T47D (cell line): ENCODE measurements at regions not wholly inside any gene's neighbourhood (a gene's known extent, or its start where the extent isn't known, plus 50 kb on each side); places are given as distances from the start of the nearest gene placed in this dataset.
A peak's percentile ranks its signal among the peaks of the same experiment; 100 is the strongest.
"Not testable (repeated sequence)": the region's sequence is repeated elsewhere in the genome, so short reads cannot be mapped to it uniquely, and the experiment has no call there.

Experiments
- DNase-seq, 2 experiments: peaks; one replicate each; pipeline versions ENCODE4 v3.0.0 to v3.0.0-alpha.2; 2011 to 2012; ENCODE audit warnings: low read depth in 1 of 2, low spot score in 1 of 2
- JUND ChIP-seq: IDR thresholded peaks from 2 replicates; pipeline ENCODE4 v1.6.1; 2012; ENCODE audit warnings: low read depth
- in situ Hi-C: cut with HindIII; loops from 2 replicates; pipeline ENCODE4 v1.10.0; 2016; ENCODE audit warnings: low sequenced_read_pairs, low pct_unique_long_range_greater_than_20kb

DNA sequence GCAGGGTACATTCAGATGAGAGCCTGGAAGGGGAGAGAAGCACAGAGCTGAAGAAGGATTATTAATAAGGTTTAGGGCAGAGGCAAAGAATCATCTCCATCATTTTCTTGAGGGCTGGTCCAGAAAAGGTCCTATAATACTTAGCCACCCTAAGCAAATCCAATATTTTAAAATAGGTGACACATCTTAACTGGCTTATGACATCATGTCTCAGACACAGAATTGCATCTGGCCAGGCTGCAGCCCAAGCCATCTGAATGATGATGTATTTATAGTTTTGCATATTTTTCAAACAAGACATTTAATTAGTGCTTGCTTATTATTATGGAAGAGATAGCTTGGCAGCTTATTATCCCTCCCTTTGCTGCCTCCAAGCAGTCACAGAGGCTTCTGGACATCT, 571.3 kb downstream of the SUCLG1 start:
- in situ Hi-C loops = no loop called here
- no peak for DNase-seq
- TF ChIP-seq JUND = no peak

DNA sequence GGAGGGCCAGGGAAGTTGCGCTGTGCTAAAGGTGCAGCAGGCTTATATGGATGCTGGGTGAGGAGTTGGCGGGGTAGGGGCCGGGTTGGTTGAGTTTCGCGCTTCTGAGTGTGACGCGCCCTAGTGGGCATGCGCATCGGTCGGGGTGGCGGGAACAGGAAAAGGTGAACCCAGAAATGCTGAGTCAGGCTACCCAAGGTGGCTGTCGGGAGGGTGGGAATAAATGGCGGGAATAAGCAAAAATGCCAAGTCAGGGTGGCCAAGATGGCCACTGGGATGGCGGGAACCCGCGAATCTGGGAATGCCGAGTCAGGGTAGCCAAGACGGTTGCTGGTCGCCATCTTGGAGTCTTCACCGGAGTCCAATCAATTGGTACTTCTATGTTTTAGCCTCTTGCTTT, 580.0 kb downstream of the SUCLG1 start:
- peak in 1 of 2 experiments; percentile 2 for DNase-seq
- in situ Hi-C loops = no loop called here
- TF ChIP-seq JUND = no peak

DNA sequence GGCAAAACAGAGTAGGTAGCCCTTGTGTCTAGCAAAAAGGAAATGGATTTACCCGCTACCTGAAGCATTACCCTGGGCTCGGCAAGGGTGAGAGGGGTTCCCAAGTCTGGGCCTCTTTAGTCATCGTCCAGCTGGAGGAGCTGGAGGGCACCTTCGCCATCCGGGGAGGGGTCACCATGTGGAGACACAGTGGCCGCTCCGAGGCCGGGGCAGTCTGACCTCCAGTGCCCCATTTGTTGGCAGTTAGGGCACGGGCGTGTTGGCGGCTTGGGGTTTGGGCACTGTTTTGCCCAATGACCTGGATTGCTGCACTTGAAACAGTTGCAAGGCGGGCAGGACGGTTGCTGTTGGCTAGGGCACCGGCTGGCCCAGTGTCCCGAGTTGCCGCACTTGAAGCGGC, 581.8 kb downstream of the SUCLG1 start:
- in situ Hi-C loops, DNase-seq: not testable (repeated sequence)

DNA sequence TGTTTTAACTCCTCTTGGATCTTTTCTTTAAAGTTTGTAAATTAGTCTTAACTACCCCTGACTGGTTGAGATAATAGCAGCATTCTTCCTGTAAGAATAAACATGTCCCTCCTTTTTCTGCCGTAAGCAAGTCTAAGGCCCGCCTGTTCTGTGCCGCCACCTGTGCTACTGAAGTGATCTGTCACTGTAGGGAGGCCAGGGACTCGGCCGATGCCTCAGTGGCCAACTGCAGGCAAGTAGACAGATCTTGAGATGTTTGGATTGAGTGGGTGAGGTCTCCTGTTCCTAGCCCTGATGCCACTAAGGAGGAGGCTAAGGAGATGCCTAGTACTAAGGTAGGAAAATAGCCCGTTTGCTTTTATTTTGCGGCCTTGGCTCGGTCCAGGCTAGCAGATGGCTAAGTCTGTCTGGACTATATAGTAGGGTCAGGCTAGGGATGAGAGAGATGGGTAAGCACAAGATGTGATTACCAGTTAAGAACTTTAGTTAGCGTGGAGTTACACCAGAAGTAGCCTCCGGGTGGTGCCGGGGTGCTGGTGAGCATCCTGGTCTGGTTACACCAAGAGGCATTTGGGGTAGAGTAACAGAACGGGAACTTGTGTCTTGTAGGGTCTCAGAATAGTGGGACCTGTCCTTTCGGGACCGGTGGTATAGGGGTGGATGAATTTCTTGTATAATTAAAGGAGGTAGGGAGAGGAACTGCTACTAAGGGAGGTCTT, 584.2 kb downstream of the SUCLG1 start:
- no peak for DNase-seq
- no peak for TF ChIP-seq JUND
- in situ Hi-C loops = no loop called here

DNA sequence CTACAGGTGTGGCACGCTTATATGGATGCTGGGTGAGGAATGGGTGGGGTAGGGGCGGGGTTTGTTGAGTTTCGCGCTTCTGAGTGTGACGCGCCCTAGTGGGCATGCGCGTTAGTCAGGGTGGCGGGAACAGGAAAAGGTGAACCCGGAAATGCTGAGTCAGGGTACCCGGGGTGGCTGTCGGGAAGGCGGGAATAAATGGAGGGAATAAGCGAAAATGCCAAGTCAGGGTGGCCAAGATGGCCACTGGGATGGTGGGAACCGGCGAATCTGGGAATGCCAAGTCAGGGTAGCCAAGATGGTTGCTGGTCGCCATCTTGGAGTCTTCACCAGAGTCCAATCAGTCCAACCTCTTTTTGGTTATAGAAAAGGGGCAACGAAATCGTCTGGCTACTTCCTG, 585.0 kb downstream of the SUCLG1 start:
- no peak for TF ChIP-seq JUND
- DNase-seq = no peak
- in situ Hi-C loops = no loop called here

DNA sequence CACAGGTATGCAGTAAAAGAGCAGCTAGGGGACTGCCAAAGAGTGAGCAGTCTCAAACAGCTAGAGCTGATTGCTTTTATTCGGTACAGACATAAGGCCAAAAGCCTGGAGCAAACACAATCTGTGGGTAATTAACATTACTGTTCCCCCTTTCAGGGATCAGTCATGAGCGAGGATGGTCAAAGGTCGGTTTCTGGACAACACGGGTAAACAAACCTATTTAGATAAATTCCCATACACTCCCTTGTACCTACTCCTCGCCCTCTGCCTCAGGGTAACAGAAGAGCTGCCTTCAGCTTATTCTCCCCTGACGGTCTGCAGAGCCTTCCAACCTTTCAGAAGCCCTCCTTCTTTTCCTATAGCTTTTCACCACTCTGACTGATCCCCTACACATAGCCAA, 586.0 kb downstream of the SUCLG1 start:
- no peak for DNase-seq
- no peak for TF ChIP-seq JUND

DNA sequence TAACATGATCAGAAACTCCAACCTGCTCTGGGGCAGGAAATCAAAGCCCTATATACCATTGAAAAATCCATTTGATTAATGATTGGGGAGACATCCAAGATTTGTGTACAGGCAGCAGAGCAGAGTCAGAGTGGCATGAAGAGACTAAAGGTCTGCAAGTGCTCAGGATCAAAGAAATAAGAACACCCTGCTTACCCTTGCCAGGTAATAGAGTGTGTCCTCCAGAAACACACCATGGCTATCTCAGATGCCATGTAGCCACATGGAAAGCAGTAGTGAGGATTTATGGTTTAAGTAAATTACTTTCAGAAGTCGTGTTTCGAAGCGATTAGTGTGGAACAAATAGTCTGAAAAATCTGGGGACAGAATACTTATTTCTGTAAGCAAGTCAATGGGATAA, 592.9 kb downstream of the SUCLG1 start:
- no peak for TF ChIP-seq JUND
- in situ Hi-C loops = no loop called here
- DNase-seq = no peak

More for the DNA sequence above, 586.0 kb downstream of the SUCLG1 start:
- in situ Hi-C loops = no loop called here

DNA sequence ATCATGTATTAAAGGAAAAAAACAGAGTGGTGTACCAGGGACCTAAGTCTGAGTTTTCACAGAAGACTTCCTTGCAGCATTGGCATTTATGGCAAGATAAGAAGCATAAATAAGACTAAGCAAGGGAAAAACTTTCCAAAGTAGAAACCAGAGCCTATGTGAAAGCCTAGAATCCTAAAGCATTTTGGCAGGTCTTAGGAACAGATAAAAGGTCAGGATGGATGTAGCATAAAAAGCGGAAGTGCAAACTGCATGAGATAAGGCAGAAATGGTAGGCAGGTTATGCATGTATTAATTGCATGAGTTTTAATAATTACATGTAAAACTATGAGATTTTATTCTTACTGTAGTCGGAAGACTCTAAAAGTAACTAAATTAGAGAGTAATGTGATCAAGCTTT, 596.5 kb downstream of the SUCLG1 start:
- in situ Hi-C loops = no loop called here
- no peak for TF ChIP-seq JUND
- no peak for DNase-seq

DNA sequence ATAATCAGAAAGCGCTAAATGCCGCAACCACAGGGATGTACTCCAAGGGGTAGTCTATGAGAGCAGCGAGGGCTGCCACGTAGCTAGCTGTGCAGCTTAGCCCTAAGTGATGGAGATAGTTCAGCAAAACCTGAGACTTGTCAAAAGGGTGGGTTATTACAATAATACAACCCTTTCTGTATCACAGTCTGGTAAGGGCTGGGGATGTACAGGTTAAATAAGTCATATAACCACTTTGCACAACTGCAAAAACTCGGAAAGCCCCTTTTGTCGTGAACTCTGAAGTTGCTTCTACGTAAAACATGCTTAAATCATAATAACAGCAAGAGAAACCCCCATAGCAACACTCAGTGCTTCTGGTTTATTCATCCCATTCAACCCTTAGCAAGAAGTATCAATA, 598.8 kb downstream of the SUCLG1 start:
- TF ChIP-seq JUND = no peak
- no peak for DNase-seq
- in situ Hi-C loops = no loop called here

DNA sequence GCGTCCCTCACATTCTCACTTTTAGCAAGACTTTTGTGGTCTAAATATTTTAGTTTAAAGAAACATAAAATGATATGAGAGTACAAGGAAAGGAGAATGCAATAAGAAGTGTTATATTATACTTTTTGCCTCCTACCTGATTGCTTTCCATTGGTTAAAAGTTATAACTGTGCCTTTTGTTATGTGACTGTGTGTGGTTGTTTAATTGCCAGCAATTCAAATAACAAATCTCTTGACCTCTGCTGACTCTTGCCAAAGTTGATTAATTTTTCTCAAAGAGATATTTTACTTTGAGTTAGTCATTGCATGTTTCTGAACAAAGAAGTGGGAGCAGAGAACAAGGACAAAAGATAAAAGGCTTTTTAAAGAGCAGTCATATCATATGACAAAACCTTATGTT, 599.5 kb downstream of the SUCLG1 start:
- no peak for DNase-seq
- in situ Hi-C loops = no loop called here
- no peak for TF ChIP-seq JUND

DNA sequence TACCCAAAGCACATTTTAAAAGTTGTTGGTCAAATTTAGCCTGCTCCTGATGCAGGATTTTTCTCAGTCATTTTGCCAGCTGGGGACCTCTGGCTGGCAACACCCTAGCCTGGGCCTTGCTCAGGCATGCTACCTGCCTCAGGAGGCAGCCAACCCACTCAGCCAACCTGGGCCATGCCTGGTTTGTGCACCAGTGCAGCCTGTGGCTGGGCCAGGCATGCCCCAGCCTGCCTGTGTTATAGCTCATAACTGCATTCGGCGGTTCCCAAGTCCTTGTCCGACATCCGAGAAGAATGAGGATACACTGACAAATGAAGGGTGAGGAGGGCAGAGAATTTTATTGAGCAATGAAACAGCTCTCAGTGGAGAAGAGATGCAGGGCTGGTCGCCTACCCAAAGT, 608.0 kb downstream of the SUCLG1 start:
- TF ChIP-seq JUND = no peak
- in situ Hi-C loops = no loop called here
- no peak for DNase-seq

DNA sequence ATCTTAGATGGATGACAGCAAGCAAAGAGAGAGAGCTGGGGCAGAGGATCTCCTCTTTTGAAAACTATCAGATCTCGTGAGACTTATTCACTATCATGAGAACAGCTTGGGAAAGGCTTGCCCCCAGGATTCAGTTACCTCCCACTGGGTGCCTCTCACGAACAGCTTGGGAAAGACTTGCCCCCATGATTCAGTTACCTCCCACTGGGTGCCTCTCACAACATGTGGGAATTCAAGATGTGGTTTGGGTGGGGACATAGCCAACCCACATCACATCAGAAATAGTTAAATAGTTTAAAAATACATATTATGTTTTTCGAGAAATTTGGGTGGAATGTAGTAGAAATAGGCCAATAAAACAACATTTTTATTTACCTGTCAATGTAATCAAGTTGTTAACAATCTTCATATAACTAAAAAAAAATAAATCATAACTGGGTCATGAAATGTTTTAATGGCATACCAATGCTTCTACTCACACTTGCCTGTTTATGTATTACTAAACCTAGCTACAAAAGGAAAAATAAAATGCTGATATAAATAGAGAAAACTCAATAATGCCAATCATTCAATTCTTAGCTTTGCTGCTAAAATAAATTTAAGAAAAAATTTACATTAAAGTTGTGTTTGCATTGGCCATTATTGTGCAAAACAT, 608.9 kb downstream of the SUCLG1 start:
- DNase-seq = no peak
- no peak for TF ChIP-seq JUND
- in situ Hi-C loops = no loop called here

DNA sequence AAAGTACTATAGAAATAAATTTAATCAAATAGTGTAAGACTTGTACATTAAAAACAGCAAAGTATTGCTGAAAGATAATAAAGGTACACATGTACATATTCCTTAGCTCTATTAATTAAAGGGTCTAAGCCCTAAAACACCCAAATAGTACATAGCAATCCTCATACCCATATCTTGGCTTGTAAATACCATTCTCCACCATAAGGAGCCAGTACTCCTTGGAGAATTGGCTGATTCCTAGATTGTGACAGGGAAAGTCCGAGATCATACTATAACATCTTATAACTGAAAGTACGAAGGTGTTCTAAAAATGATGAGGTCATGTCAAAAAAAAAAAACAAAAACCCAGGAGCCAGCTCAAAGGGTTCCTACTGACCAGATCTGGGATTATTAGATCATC, 614.6 kb downstream of the SUCLG1 start:
- no peak for TF ChIP-seq JUND
- no peak for DNase-seq
- in situ Hi-C loops = no loop called here

DNA sequence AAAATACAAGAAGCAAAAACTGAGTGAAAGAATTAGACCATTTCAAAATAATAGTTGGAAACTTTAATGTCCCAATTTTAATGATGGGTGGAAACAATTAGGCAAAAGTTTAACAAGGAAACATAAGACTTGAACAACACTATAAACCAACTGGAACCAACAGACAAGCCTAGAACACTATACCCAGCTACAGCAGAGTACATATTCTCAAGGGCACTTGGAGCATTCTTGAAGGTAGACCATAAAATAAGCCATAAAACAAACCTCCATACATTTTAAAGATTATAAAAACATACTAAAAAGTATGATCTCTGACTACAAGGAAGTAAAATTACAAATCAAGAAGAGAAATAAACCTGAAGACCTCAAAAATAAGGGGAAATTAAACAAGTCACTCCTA, 616.7 kb downstream of the SUCLG1 start:
- in situ Hi-C loops = no loop called here
- no peak for TF ChIP-seq JUND
- DNase-seq = no peak
